ENCODE measurements at regions not wholly inside any gene's neighbourhood (a gene's known extent, or its start where the extent isn't known, plus 50 kb on each side); places are given as distances from the start of the nearest gene placed in this dataset.

DNA sequence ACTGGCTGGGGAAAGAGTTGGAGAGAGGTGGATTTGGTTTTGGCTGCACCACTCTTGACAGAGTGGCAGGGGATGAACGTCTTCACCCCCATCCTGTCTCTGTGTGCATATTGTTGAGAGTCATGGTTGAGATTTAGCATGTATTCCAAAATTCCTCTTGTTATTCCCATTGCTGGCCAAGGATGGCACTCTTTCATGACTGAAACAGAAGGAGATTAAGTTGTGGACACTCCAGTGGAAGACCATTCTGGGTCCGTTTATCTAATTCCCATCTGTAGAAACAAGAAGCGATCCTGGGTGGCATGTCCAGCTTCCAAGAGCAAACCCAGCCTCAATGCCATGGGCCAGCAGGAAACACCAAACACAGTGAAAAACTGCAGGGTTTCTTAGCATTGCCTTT lies 469.0 kb upstream of the IGFBP3 start:
- no peak for DNase-seq

- no peak for DNase-seq
Measured at GRCh38 chr7:46389146-46389545, 468.1 kb upstream of the IGFBP3 start.

GRCh38 chr7:46387646-46388045 lies 466.6 kb upstream of the IGFBP3 start:
- no peak for DNase-seq

DNA sequence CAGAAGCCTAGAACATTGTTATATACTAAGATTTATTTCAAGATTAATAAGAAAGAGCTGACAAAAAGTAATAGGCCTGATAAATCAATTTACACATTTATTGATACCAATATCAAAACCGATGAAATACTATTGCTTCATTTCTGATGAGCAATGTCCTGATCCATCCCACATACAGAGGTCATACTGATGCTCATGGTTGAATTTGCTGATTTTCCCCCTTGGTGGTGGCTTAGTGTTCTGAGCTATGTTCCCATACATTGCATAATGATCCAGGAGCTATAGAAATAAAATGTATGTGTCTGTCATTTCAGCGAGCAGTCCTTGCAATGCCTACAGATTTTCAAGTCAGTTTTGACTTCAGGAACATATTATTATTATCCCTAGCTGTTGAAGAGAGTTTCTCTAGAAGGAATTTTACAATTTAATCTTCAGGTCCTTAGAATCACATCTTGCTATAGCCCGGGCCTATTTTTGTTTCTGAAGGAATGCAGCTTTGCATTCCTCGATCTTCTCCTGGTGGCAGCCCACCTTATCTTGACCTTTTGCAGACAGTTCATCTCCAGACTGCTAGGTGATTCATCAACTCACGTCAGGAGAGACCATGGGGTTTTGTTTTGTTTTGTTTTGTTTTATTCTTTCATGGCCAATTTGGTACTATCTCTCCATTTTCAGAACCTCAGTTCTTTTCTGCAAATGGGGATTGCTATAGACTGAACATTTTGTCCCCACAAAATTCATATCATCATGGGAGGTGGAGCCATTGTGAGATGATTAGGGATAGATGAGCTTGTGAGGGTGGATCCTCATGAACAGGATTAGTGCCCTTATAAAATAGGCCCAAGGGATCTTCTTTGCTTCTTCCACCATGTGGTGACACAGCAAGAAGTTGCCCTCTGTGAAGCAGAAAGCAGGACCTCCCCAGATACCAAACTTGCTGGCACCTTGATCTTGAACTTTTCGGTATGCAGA lies 465.6 kb upstream of the IGFBP3 start:
- DNase-seq, result no peak

- no peak for DNase-seq
Measured at GRCh38 chr7:46385662-46386309, 464.7 kb upstream of the IGFBP3 start.

- DNase-seq, result no peak
Measured at GRCh38 chr7:46383605-46384004, 462.5 kb upstream of the IGFBP3 start.

GRCh38 chr7:46369933-46370654 lies 449.0 kb upstream of the IGFBP3 start:
- DNase-seq, result no peak

- no peak for DNase-seq
Measured at GRCh38 chr7:46368871-46369270, 447.8 kb upstream of the IGFBP3 start.

DNA sequence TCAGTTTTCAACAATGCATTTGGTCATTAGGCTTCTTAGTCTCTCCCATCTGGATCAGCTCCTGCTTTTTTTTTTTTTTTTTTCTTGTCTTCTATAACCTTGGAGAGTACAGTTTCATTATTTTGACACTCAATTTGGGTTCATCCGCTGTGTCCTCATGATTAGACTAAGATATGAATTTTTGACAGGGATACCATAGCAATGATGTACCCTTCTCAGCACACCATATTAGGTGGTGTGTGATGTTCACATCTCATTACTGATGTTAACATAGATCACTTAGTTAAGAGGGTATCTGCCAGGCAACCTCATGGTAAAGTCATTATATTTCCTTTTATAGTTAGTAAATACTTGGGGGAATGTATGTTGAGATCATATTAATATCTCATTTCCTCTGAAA lies 445.5 kb upstream of the IGFBP3 start:
- DNase-seq, result no peak

GRCh38 chr7:46363688-46364087 lies 442.6 kb upstream of the IGFBP3 start:
- DNase-seq, result no peak

DNA sequence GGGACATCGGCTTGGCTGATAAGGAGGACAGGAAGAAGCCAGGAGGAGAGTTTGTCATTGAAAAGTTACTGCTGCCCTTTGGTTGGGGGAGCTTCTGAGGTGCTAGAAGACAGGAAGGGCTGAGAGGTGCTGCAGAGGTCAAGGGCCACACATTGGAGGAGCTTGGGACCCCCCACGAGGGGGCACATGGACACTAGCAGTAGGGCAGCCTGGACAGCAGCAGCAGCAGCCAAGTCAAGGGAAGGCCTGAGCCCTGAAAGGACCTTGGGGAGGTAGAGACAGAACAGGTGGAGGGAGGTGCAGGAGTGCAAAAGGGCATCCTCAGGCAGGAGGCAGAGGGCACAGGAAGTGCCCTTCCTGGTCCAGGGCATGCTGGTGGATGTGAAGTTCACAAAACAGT lies 439.7 kb upstream of the IGFBP3 start:
- DNase-seq, result no peak

- DNase-seq, result no peak
Measured at GRCh38 chr7:46360296-46360695, 439.2 kb upstream of the IGFBP3 start.

- no peak for DNase-seq
Measured at GRCh38 chr7:46357851-46358250, 436.8 kb upstream of the IGFBP3 start.

GRCh38 chr7:46357290-46357689 lies 436.2 kb upstream of the IGFBP3 start:
- DNase-seq, result no peak

DNA sequence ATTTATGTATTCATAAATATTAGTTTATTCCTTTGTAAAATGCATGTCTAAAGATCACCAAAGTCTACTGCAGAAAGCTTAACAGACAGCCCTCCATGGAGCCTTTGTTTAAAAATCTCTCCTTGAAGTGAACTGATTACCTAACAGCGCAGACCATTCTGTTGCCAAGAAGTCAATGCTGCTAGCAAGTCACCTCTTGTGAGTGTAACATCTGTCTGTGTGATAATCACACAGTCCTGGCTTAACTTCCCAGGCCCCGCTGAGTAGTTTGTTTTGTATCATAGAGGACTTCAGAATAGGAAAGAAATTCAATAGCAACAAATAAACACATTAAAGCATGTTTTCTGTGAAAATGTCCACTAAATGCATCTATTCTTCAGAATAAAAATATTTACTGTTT lies 435.3 kb upstream of the IGFBP3 start:
- DNase-seq, result no peak

DNA sequence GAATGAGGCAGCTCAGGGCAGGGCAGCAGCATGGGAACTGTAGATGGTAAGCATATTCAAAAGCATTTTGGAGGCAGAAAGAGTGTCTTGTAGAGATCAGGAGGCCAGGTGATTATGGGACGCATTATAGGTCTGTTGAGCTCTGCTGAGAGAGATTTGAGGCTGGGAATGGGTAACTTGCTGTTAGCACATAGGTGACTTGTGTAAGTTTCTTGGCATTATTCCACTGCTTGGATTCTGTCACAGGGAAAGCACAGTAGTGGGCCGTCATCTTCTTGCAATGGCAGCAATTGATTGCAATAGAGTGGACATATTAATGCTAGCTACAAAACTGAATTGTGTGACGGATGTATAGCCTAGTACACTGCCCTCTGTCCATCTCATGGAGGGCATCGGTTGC lies 434.3 kb upstream of the IGFBP3 start:
- no peak for DNase-seq

GRCh38 chr7:46352004-46352954 lies 431.2 kb upstream of the IGFBP3 start:
- peak in 1 of 2 experiments; percentile 55 for DNase-seq

GRCh38 chr7:46349490-46349889 lies 428.4 kb upstream of the IGFBP3 start:
- DNase-seq, result no peak

DNA sequence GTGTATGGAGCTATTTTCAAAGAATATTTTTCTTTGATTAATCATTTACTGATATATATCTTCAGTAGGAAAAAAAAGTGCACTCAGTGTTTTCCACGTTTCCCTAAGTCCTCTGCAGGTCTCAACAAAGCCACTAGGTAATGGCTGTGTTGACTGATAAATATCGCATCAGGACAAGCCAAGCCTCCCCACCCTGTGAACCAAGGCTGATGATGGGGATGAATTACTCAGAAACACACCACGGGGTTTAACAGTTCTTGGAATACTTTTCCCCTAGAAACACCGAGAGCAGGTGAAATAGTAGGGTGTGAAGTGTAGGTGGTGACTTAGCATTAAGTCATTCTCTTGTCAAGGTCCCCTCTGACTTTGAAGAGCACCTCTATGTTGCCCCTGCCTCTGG lies 423.5 kb upstream of the IGFBP3 start:
- no peak for DNase-seq

DNA sequence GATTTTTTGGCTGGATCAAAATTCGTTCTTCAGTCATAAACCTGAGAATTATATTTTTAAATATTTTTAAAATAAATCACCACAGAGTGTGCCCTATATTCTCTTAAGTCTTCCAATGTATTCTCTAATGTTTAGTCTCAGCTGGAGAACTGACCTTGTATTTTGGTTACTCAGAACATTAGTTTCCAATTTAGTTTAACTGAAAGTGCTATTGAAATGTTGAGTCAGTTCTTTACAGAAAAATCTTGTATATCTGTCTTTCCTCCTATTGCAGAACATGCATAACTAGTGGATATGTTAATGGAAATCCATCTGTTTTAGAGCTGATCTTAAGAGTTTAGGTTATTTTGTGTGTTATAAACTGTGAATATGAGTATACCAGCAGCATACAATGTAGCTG lies 422.7 kb upstream of the IGFBP3 start:
- DNase-seq, result no peak

DNA sequence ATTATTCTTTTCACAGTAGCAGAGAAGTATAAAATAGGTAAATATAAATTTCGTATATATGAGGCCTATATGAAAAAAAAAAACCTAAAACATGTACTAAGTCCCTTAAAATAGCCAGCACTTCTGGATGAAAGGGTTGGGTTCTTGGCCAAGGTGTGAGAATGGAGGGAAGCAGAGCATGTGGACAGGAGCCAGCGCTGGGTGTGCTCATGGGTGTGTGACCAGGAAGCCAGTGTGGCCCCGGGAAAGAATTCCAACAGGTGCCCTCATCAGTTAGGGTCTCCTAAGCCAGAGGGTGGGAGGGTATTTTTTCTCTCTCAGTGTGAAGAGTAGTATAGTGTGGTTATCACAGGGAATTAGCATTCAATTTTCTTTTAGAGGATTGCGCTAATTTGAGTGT lies 401.9 kb upstream of the IGFBP3 start:
- DNase-seq, result no peak

GRCh38 chr7:46321556-46322205 lies 400.6 kb upstream of the IGFBP3 start:
- DNase-seq, result no peak
